SJSA1 (cell line): ENCODE measurements at regions not wholly inside any gene's neighbourhood (a gene's known extent, or its start where the extent isn't known, plus 50 kb on each side); places are given as distances from the start of the nearest gene placed in this dataset.
A peak's percentile ranks its signal among the peaks of the same experiment; 100 is the strongest.

Source experiments
- DNase-seq, 2 experiments: peaks; one replicate each; pipeline ENCODE4 v3.0.0-alpha.2; 2015 to 2020; ENCODE audit warnings: low spot score in 2 of 2, low read depth in 1 of 2
- H3K27ac ChIP-seq: fragments of 250-450 bp; sonication (Bioruptor Pico); 2 replicates; pipeline ENCODE4 v1.5.1; 2020; ENCODE audit warnings: mild to moderate bottlenecking, moderate library complexity
- H3K27me3 ChIP-seq: fragments of 250-450 bp; sonication (Bioruptor Pico); replicated peaks from 2 replicates; pipeline ENCODE4 v1.5.1; 2020; ENCODE audit warnings: mild to moderate bottlenecking, moderate library complexity
- H3K36me3 ChIP-seq: fragments of 250-450 bp; sonication (Bioruptor Pico); 2 replicates; pipeline ENCODE4 v1.5.1; 2020; ENCODE audit warnings: mild to moderate bottlenecking
- H3K4me1 ChIP-seq: fragments of 250-450 bp; sonication (Bioruptor Pico); replicated peaks from 2 replicates; pipeline ENCODE4 v1.6.1; 2021; ENCODE audit warnings: mild to moderate bottlenecking
- H3K4me3 ChIP-seq: fragments of 250-450 bp; sonication (Bioruptor Pico); 2 replicates; pipeline ENCODE4 v1.5.1; 2020; ENCODE audit warnings: mild to moderate bottlenecking
- H3K9me3 ChIP-seq: fragments of 250-450 bp; sonication (Bioruptor Pico); replicated peaks from 2 replicates; pipeline ENCODE4 v1.5.1; 2020; ENCODE audit warnings: mild to moderate bottlenecking

DNA sequence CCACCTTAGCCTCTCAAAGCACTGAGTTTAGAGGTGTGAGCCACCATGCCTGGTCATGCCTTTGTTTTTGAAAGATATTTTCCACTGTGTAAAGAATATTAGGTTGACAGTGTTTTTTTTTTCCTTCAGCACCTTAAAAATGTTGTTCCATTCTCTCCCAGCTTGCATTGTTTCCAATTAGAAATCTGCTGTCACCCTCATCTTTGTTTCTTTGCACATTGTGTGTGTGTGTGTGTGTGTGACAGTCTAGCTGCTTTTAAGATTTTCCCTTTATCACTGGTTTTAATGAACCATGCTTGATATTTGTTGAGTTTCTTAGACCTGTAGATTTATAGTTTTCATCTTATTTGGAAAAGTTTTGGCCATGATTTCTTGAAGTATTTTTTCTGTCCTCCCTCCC is 79.0 kb upstream of the NKX1-1 start:
- DNase-seq = no peak
- H3K27me3 ChIP-seq = no peaks in the 10 kb centered on the region
- H3K36me3 ChIP-seq = no peaks in the 10 kb centered on the region
- H3K4me1 ChIP-seq = no peaks in the 10 kb centered on the region
- no peak overlapping the region for H3K4me3 ChIP-seq
- no peak overlapping the region for H3K27ac ChIP-seq
- H3K9me3 ChIP-seq = no peaks in the 10 kb centered on the region

DNA sequence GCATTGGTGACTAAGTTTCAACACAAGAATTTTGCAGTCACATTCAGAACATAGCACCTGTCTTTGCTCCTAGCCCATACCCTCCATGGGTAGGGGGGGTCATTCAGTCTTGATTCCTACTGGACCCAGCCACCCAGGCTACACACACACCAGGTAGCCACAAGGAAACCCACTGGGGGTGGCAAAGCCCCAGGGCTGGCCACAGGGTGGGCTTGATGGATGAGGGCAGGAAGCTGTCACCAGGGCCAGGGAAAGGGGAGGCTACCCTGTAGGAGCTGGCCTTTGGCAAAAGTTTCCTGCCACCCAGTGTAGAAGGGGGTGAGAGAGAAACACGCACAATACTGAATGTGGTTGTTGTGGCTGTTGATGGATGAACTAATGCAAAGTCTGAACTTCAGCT is 74.5 kb upstream of the NKX1-1 start:
- Histone ChIP-seq H3K9me3 (no peaks in the 10 kb centered on the region), H3K4me1 (no peaks in the 10 kb centered on the region), H3K36me3 (no peaks in the 10 kb centered on the region), H3K27me3 (no peaks in the 10 kb centered on the region), H3K4me3 (no peak overlapping the region), H3K27ac (no peak overlapping the region)
- no peak for DNase-seq

DNA sequence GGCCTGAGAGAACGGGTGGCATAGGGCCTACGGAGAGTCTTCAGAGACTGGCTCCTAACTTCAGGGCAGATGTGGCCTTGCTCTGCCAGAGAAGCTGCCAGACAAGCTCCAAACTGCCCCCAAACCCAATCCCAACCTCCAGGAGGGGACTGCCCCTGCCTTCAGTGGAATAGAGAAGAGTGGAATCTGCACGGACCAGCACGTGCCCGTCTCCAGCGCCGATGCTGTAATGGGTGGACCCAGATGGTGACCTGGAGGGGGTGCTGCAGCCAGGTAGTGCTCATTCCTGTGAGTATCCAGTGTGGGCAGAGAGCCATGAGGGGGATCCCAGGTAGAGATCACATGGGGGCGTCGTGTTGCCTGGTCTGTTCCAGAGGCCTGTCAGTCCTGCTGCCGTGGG is 73.2 kb upstream of the NKX1-1 start:
- DNase-seq = no peak
- Histone ChIP-seq H3K4me1 (no peaks in the 10 kb centered on the region), H3K36me3 (no peaks in the 10 kb centered on the region), H3K9me3 (no peaks in the 10 kb centered on the region), H3K27ac (no peak overlapping the region), H3K4me3 (no peak overlapping the region), H3K27me3 (no peaks in the 10 kb centered on the region)

DNA sequence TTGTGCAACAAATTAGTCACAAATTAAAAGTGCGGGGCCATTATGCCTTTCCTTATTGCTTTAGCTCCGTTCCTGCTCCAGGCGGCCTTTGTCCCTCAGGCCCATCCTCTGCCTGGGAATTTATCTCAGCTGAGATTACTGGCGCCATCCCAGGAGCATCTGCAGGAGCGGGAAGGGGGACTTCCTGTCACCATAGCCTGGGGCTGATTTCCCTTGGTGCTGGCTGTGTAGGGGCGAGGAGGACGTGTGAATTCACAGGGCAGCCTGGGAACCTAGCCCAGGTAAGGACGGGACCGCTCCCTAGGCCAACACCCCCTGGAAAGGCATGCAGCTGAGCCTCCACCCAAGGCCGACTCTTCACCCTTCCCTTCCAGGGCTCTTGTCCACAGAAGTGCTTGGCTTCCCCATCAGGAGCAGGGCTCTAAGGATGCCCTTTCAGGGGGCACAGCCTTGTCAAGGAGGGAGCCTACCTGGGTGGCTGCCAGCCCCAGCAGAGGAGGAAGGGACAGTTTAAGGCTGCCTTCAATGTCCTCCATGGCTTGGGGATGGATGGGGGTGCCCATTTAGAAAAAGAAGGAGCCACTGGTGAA is 72.6 kb upstream of the NKX1-1 start:
- Histone ChIP-seq H3K4me3 (no peak overlapping the region), H3K36me3 (no peaks in the 10 kb centered on the region), H3K27ac (no peak overlapping the region), H3K9me3 (no peaks in the 10 kb centered on the region), H3K27me3 (no peaks in the 10 kb centered on the region), H3K4me1 (no peaks in the 10 kb centered on the region)
- DNase-seq = no peak

DNA sequence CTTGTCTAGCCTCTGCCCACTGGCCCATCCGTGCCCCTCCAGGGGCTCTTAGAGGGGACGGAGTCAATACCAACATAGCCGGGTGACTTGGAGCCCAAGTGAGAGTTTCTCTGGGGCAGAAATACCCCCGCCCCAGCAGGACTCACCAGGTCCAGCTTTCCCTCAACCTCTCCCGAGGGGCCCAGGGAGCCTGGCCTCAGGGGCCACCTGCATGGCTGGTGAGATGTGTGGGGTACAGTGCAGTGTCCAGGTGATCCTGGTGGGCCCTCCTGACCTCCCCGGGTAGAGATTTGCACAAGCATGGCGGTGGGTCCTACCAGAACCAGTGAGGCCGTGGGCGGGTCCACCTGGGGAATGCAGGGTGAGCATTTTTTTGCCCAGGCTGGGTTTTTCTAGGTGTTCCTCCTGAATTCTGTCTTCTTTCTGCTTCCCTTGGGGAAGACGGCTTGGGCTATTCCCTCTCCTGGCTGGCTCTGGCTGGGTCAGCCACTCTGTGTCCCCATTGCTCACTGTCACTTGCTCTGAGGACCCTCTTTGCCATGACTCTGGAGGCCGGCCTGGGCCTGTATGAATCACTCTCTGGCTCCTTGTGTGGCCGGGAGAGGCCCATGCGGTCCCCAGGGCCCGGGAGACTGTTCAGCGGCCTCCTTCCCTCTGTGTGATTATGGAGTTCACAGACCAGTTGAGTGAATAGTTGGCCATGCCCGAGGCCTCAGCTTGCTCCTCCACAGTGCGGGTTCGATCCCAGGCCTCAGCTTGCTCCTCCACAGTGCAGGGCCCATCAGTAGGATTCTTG is 71.0 kb upstream of the NKX1-1 start:
- no peak overlapping the region for H3K27ac ChIP-seq
- H3K4me1 ChIP-seq = no peaks in the 10 kb centered on the region
- DNase-seq = no peak
- no peaks in the 10 kb centered on the region for H3K36me3 ChIP-seq
- H3K9me3 ChIP-seq = no peaks in the 10 kb centered on the region
- H3K4me3 ChIP-seq = no peak overlapping the region
- no peaks in the 10 kb centered on the region for H3K27me3 ChIP-seq

DNA sequence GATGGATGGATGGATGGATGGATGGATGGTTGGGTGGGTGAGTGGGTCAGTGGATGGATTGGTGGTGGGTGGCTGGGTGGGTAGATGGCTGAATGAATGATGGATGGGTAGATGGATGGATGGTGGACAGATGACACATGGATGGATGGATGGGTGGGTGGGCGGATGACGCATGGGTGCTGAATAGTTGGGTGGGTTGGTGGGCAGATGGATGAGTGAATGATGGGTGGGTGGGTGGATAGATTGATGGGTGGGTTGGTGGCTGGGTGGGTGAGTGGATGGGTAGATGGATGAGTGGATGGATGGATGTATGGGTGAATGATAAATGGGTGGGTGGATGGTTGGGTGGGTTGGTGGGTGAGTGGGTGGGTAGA is 69.9 kb upstream of the NKX1-1 start:
- Histone ChIP-seq H3K27me3 (no peaks in the 10 kb centered on the region), H3K4me1 (no peaks in the 10 kb centered on the region), H3K4me3 (no peak overlapping the region), H3K9me3 (no peaks in the 10 kb centered on the region), H3K36me3 (no peaks in the 10 kb centered on the region), H3K27ac (no peak overlapping the region)
- no peak for DNase-seq

DNA sequence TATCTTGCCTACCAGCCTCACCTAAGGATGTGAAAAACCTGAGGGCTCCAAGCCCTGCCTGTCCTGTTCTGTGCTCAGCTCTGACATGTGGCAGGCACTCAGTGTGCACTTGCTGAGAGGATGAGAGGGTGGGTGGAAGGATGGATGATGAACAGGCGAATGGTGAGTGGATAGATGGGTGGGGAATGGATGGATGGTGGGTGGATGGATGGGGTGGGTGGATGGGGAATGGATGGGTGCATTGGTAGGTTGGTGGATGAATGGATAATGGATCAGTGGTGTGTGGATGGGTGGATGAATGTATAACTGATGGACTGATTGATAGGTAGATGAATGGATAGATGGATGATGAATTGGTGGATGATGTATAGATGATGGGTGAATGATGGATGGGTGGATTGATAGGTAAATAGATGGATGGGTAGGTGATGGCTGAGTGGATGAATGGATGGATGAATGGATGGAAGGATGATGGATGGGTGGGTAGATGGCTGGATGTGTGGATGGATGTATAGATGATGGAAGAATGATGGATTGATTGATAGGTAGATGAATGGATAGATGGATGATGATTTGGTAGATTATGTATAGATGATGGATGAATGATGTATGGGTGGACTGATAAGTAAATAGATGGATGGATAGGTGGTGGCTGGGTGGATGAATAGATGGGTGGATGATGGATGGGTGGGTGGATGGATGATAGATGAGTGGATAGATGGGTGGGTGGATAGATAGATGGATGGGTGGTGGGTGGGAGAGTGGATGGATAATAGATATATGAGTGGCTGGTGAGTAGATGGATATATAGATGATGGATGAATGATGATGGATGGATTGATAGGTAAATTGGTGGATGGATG is 69.3 kb upstream of the NKX1-1 start:
- H3K4me1 ChIP-seq = no peaks in the 10 kb centered on the region
- H3K36me3 ChIP-seq = no peaks in the 10 kb centered on the region
- H3K27me3 ChIP-seq = no peaks in the 10 kb centered on the region; the same call in 1 of the 2 replicates
- no peak overlapping the region for H3K27ac ChIP-seq
- no peak for DNase-seq
- H3K4me3 ChIP-seq = no peak overlapping the region
- H3K9me3 ChIP-seq = no peaks in the 10 kb centered on the region

DNA sequence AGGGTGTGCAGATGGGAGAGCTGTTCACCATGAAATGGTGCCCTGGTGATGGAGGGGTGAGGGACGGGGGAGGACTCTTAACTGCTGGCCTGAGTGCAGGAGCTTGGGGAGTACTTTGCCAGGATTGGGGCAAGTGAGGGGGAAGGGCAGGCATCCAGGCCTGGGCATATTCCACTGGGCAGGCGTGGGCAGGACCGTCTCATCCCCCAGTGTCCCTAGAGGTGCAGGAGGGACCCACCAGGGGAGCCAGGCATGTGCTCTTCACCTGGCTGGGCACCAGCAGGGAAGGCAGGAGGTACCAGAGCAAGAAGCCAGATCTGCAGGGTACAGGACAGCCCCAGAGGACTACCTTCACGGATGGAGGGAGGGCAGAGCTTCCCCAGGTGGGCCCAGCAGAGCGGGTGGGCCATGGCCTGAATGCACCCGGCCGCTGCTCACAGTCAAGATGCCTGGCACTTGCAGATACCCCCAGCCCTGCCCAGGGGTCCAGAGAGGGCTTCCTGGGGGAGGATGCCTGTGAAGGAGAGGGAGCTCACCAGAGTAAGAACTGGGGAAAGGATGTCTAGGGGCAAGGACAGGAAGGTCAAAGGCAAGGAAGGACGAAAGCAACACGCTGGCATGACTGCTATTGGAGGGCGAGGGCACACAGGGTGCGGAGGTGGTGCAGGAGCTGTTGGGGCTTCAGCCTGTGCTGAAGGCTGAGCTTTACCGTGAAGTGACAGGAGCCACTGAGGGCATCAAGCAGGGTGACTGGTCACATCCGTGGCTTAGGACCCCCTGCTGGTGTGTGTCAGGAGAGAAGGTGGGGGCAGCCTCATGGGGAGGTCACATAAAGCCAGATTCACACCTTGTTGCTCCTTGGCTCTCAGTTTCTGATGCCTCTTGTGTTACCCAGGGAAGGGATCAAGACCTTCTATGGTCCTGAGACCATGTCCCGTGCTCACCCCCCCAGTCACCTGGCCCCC is 68.2 kb upstream of the NKX1-1 start:
- Histone ChIP-seq H3K27me3 (no peaks in the 10 kb centered on the region; the same call in 1 of the 2 replicates), H3K36me3 (no peaks in the 10 kb centered on the region), H3K4me1 (no peaks in the 10 kb centered on the region), H3K4me3 (no peak overlapping the region), H3K9me3 (no peaks in the 10 kb centered on the region), H3K27ac (no peak overlapping the region)
- peak in 1 of 2 experiments; percentile 13 for DNase-seq

DNA sequence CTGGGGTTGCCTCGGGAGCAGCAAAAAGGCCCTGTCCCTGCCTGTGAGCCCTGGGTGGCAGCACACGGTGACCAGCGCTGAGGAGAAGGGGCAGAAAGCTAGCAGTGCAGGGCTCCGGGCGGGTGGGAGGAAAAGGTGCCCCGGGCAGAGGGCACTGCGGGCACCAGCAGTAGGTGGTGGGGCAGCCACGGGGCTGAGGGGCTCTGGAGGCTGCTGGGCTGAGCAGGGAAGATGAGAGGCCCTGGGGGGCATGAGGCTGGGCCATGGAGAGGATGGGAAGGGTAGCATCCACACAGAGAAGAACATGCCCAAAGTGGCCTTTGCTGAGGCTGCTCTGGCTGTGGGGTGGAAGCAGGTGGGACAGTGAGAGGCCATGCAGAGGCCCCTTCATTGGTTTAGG is 67.5 kb upstream of the NKX1-1 start:
- peak in 1 of 2 experiments; percentile 13 for DNase-seq
- Histone ChIP-seq H3K27me3 (no peaks in the 10 kb centered on the region; the same call in 1 of the 2 replicates), H3K27ac (no peak overlapping the region), H3K9me3 (no peaks in the 10 kb centered on the region), H3K4me3 (no peak overlapping the region), H3K4me1 (no peaks in the 10 kb centered on the region), H3K36me3 (no peaks in the 10 kb centered on the region)

DNA sequence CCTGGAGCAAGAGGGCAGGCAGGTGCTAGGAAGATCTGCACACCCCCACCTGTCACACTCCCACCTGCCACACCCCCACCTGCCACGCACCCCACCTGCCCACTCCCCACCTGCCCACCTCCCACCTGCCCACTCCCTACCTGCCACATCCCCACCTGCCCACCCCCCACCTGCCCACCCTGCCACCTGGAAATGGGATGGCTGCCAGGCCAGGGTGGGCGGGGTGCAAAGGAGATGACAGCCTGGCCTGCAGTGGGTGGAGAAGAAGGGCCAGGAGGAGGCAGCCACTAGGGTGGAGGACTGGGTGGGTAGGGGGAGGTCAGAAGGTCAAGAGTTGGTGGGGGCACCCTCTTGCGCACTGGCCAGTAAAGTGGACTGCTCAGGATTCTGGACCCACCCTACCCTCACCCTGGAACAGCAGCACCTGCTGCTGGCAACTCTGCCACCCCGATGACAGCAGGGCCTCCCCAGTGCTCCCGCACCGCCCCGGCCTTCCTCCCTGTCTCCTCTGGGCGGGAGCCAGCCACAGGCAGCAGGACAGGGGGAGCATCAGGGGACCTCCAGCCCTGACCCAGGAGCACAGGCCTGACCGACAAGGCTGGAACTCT is 66.8 kb upstream of the NKX1-1 start:
- no peak for DNase-seq
- no peaks in the 10 kb centered on the region for H3K4me1 ChIP-seq
- H3K36me3 ChIP-seq = no peaks in the 10 kb centered on the region
- no peak overlapping the region for H3K27ac ChIP-seq
- no peak overlapping the region for H3K4me3 ChIP-seq
- H3K9me3 ChIP-seq = no peaks in the 10 kb centered on the region
- no peaks in the 10 kb centered on the region; the same call in 1 of the 2 replicates for H3K27me3 ChIP-seq

DNA sequence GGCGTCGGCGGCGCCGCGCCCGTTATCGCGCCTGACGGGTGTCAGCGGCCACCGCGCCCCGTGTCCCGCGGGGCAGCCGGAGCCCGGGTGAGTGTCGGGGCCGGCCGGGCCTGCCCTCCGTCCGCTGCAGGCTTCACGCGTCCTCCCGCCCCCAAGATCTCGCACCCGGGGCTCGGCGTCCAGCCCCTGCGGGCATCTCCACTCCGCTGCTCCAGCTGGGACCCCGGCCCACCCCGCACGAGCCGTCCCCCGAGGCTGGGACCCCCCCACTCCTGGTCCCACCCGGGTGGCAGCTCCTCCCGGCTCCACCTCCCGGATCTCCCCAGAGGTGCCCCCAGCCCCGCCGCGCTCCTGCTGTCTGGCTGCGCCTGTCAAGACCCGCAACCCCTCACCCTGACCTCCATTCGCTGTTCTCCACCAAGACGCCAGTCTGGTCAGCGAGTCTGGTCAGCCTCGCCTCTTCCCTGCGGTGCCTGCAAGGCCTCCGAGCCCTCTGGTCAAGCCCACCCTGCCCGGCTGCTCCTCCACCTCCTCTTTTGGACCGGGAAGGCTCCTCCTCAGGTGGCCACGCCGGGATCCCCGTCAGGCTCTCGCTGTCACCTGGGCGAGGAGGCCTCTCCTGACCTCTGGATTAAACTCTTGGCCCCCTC is 66.0 kb upstream of the NKX1-1 start:
- H3K36me3 ChIP-seq = no peaks in the 10 kb centered on the region
- H3K4me3 ChIP-seq = no peak overlapping the region
- no peaks in the 10 kb centered on the region for H3K4me1 ChIP-seq
- no peak for DNase-seq
- H3K27me3 ChIP-seq = no peaks in the 10 kb centered on the region; the same call in 1 of the 2 replicates
- H3K27ac ChIP-seq = no peak overlapping the region
- H3K9me3 ChIP-seq = no peaks in the 10 kb centered on the region

DNA sequence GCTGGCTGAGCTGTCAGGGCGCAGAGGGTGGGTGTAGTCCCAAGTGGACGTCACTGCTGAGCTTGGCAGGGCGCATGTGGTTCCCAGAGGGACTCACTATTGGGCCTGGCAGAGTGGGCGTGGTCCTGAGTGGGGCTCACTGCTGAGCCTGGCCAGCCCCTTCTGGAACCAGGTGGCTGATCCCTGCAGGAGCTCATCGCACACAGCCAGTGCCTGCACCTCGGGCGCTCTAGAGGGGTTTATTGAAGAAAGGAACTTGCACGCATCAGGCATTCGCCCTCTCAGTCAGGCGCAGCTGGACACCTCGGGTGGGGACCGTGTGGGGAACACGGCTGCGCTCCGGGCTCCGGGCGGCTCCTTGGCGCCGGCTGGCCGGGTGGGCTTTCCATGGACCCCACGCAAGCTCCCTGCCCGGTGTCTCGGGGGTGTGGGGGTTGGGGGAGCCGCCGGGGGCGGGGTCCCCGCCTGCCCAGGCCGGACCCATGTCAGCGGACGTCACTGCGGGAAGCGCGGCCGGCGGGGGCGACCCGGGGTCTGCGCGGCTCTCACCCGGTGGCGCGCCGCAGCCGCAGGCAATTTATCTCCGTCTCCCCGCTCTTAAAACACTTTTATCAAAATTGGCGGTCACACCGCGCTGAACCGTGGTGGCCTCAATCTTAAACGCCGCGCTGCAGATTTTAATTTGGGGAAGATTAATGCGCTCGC is 65.4 kb upstream of the NKX1-1 start:
- Histone ChIP-seq H3K4me1 (no peaks in the 10 kb centered on the region), H3K27ac (no peak overlapping the region), H3K9me3 (no peaks in the 10 kb centered on the region), H3K27me3 (no peaks in the 10 kb centered on the region; the same call in 1 of the 2 replicates), H3K4me3 (no peak overlapping the region), H3K36me3 (no peaks in the 10 kb centered on the region)
- no peak for DNase-seq
